Tibial nerve (tissue), 3 donors: ENCODE measurements at regions not wholly inside any gene's neighbourhood (a gene's known extent, or its start where the extent isn't known, plus 50 kb on each side); places are given as distances from the start of the nearest gene placed in this dataset.
"Not testable (repeated sequence)": the region's sequence is repeated elsewhere in the genome, so short reads cannot be mapped to it uniquely, and the experiment has no call there.

Experiments
- CTCF ChIP-seq, 5 experiments: fragments of 200-600 bp in 3 of 5; fragments of 450-650 bp in 2 of 5; sonication (generic) in 3 of 5; IDR thresholded peaks; one replicate each; pipeline ENCODE4 v1.5.1; 2016 to 2019; ENCODE audit warnings: antibody characterized with exemption in 5 of 5, mild to moderate bottlenecking in 3 of 5, moderate library complexity in 2 of 5
- POLR2A ChIP-seq, 2 donors: fragments of 450-650 bp; IDR thresholded peaks; one replicate each; pipeline ENCODE4 v1.6.1; 2017; ENCODE audit warnings: antibody characterized with exemption in 2 of 2, mild to moderate bottlenecking in 2 of 2, moderate library complexity in 2 of 2

GRCh38 chr1:120242582-120242981 is 66.3 kb upstream of the SEC22B start:
- not testable (repeated sequence) for TF ChIP-seq CTCF, POLR2A (IDR thresholded peaks at IDR 0.05)
